A673 (cell line): ENCODE measurements at regions not wholly inside any gene's neighbourhood (a gene's known extent, or its start where the extent isn't known, plus 50 kb on each side); places are given as distances from the start of the nearest gene placed in this dataset.

Source experiments
- BruUV-seq: library from RNA; stranded (reverse); fragments of 400-500 nt; replicated peaks from 2 replicates; lab custom pipeline; 2021; lab: Mats Ljungman, UMichigan
- CTCF ChIA-PET: fragments of 300-600 bp; sonication (Branson Sonifier 250); formaldehyde crosslinking; loops from one replicate; lab custom pipeline; 2022; ENCODE audit warnings: antibody characterized with exemption; lab: Charles Lee
- POLR2A ChIA-PET: fragments of 300-600 bp; sonication (Branson Sonifier 250); formaldehyde crosslinking; loops from one replicate; lab custom pipeline; 2022; ENCODE audit warnings: antibody characterized with exemption; ENCODE audit not compliant: low non-redundant PET; lab: Charles Lee
- DNase-seq: peaks from one replicate; pipeline ENCODE4 v3.0.0-alpha.2; 2015; ENCODE audit warnings: low spot score
- H3K27ac ChIP-seq: fragments of 200-600 bp; sonication (generic); 2 replicates; pipeline ENCODE4 v1.5.1; 2016; ENCODE audit warnings: mixed run types, low read depth, mild to moderate bottlenecking, mixed read lengths, antibody characterized with exemption, low read length; ENCODE audit not compliant: poor library complexity, severe bottlenecking
- H3K27me3 ChIP-seq: fragments of 200-600 bp; sonication (generic); replicated peaks from 2 replicates; pipeline ENCODE4 v1.6.1; 2017; ENCODE audit warnings: mixed run types, low read depth, mild to moderate bottlenecking, mixed read lengths, antibody characterized with exemption, low read length; ENCODE audit not compliant: insufficient read depth, poor library complexity
- H3K36me3 ChIP-seq: fragments of 200-600 bp; sonication (generic); 2 replicates; pipeline ENCODE4 v1.6.1; 2016; ENCODE audit warnings: mixed run types, mild to moderate bottlenecking, mixed read lengths, antibody characterized with exemption, low read length; ENCODE audit not compliant: insufficient read depth, poor library complexity, severe bottlenecking
- H3K4me1 ChIP-seq: fragments of 200-600 bp; sonication (generic); 2 replicates; pipeline ENCODE4 v1.6.1; 2017; ENCODE audit warnings: mixed run types, mild to moderate bottlenecking, mixed read lengths, antibody characterized with exemption, low read length; ENCODE audit not compliant: insufficient read depth, poor library complexity, severe bottlenecking
- H3K4me3 ChIP-seq: fragments of 200-600 bp; sonication (generic); 2 replicates; pipeline ENCODE4 v1.5.1; 2016; ENCODE audit warnings: low read depth, mixed run types, mild to moderate bottlenecking, mixed read lengths, low read length; ENCODE audit not compliant: poor library complexity, severe bottlenecking
- H3K9me3 ChIP-seq: fragments of 200-600 bp; sonication (generic); 2 replicates; pipeline ENCODE4 v1.6.1; 2016; ENCODE audit warnings: mixed run types, low read depth, mild to moderate bottlenecking, mixed read lengths, antibody characterized with exemption, low read length; ENCODE audit not compliant: poor library complexity, severe bottlenecking
- CTCF ChIP-seq: fragments of 300-800, 200-600 bp; sonication (generic); conservative IDR thresholded peaks from 2 replicates; pipeline ENCODE4 v1.5.1; 2017; ENCODE audit warnings: low read depth, mild to moderate bottlenecking, antibody characterized with exemption, low read length, moderate library complexity, mixed read lengths
- EZH2 ChIP-seq: fragments of 200-600 bp; sonication (generic); IDR thresholded peaks from 2 replicates; pipeline ENCODE4 v1.6.1; 2017; ENCODE audit warnings: borderline replicate concordance, low read depth, mild to moderate bottlenecking, mixed read lengths, antibody characterized with exemption, low read length; ENCODE audit not compliant: poor library complexity, severe bottlenecking
- intact Hi-C: fragments of 100-400 bp; cut with micrococcal nuclease; formaldehyde crosslinking; loops from one replicate; pipeline ENCODE4 v1.10.0; 2022; ENCODE audit not compliant: unreplicated experiment

DNA sequence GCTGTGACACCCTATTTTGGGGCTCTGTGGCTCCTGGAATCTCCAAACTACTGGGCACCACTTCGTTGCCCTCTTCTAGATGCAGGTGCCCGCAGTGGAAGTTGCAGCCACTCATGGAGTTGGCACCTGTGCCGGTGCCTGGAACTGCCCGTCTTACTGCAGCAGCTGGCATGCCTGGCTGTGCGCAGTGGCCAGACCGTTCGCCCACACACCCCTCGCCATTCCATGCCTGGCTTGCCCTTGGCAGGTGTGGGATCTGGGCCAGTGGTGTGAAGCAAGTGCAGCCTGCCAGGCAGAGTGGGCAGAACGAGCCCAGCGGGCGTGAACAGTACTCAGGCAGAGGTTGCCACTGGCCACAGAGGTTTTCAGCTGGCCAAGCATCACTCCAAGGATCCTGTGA lies 1286.7 kb downstream of the ROBO1 start:
- no peak overlapping the region for H3K27ac ChIP-seq
- TF ChIP-seq CTCF = no peak
- no peak for TF ChIP-seq EZH2
- ChIA-PET POLR2A (no interaction called here), CTCF (no interaction called here)
- H3K27me3 ChIP-seq = no peaks in the 10 kb centered on the region
- H3K4me1 ChIP-seq = no peaks in the 10 kb centered on the region
- no peak overlapping the region for H3K4me3 ChIP-seq
- H3K36me3 ChIP-seq = no peaks in the 10 kb centered on the region
- intact Hi-C loops = no loop called here
- no TSS peak for BruUV-seq
- DNase-seq = no peak
- peaks cover 3% of the 10 kb centered on the region for H3K9me3 ChIP-seq

- no peaks in the 10 kb centered on the region for H3K27me3 ChIP-seq
- no peaks in the 10 kb centered on the region for H3K36me3 ChIP-seq
- intact Hi-C loops = no loop called here
- H3K27ac ChIP-seq = no peak overlapping the region
- TF ChIP-seq CTCF (no peak), EZH2 (no peak)
- H3K4me1 ChIP-seq = no peaks in the 10 kb centered on the region
- no TSS peak for BruUV-seq
- no peak overlapping the region for H3K4me3 ChIP-seq
- CTCF ChIA-PET = no interaction called here
- peaks cover 7% of the 10 kb centered on the region for H3K9me3 ChIP-seq
- POLR2A ChIA-PET = no interaction called here
- no peak for DNase-seq
These were observed 1284.7 kb downstream of the ROBO1 start for GRCh38 chr3:78483090-78483489.

DNA sequence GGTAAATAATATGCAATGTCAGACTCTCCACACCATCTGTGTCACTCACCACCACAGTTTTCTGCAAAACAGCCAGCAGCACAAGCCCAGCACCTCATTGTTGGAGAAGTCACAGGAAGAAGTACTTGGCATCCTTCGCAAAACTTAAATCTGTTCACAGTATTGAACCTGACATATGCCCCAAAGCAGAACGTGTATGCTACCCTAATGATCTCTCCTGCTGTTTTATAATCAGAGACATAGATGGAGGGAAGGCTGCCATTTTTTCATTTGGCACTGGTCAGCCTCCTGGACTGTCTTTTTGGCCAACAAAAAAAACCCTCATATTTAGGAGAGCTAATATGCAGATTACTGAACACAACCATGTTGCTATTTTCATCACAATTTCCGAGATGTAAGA lies 1272.9 kb downstream of the ROBO1 start:
- Histone ChIP-seq H3K27me3 (no peaks in the 10 kb centered on the region), H3K27ac (no peak overlapping the region), H3K9me3 (no peaks in the 10 kb centered on the region), H3K4me1 (peaks cover 23% of the 10 kb centered on the region), H3K4me3 (no peak overlapping the region), H3K36me3 (no peaks in the 10 kb centered on the region)
- intact Hi-C loops = loop anchor here (5.0 kb wide), 2 partner anchors 218 to 288 kb away; no protein-coding TSS in a partner anchor
- no peak for TF ChIP-seq CTCF
- no peak for TF ChIP-seq EZH2
- ChIA-PET CTCF (no interaction called here), POLR2A (no interaction called here)
- DNase-seq = no peak
- BruUV-seq = no TSS peak
